GM23248 (cell line): ENCODE measurements at regions not wholly inside any gene's neighbourhood (a gene's known extent, or its start where the extent isn't known, plus 50 kb on each side); places are given as distances from the start of the nearest gene placed in this dataset.

Experiments used
- EZH2 ChIP-seq: fragments of 200-600 bp; sonication (generic); IDR thresholded peaks from 2 replicates; pipeline ENCODE4 v1.6.1; 2018; ENCODE audit warnings: antibody characterized with exemption, mild to moderate bottlenecking; ENCODE audit not compliant: insufficient read depth, poor library complexity, severe bottlenecking
- EZH2phosphoT487 ChIP-seq: fragments of 200-600 bp; sonication (generic); IDR thresholded peaks from 2 replicates; pipeline ENCODE4 v1.6.1; 2018; ENCODE audit warnings: antibody characterized with exemption, moderate library complexity, mild to moderate bottlenecking, low read depth; ENCODE audit not compliant: insufficient read depth

DNA sequence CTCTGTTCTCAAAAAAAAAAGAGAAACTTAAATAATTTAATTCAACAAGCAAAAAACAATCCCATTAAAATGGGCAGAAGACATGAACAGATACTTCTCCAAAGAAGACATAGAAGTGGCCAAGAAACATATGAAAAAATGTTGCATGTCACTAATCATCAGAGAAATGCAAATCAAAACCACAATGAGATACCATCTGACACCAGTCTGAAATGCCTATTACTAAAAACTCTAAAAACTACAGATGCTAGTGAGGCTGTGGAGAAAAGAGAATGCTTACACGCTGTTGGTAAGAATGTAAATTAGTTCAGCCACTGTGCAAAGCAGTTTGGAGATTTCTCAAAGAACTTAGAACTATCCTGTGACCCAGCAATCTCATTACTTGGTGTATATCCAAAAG, 382.9 kb downstream of the OTOL1 start:
- TF ChIP-seq EZH2phosphoT487 (no peak), EZH2 (no peak)
